Transverse colon (tissue), 4 donors: ENCODE measurements at regions not wholly inside any gene's neighbourhood (a gene's known extent, or its start where the extent isn't known, plus 50 kb on each side); places are given as distances from the start of the nearest gene placed in this dataset.

Experiments used
- DNase-seq: peaks from one replicate; pipeline ENCODE4 v3.0.0-alpha.2; 2019
- H3K27ac ChIP-seq, 4 donors: fragments of 200-600 bp; sonication (generic); 2 replicates each; pipeline ENCODE4 v1.5.1; 2016 to 2018; ENCODE audit warnings: inconsistent platforms in 4 of 4
- H3K27me3 ChIP-seq: fragments of 200-600 bp; sonication (generic); 2 replicates; pipeline ENCODE4 v1.5.1; 2017; ENCODE audit warnings: inconsistent platforms
- H3K36me3 ChIP-seq, 4 donors: fragments of 200-600 bp; sonication (generic); 2 replicates each; pipeline ENCODE4 v1.5.1; 2017 to 2019; ENCODE audit warnings: inconsistent platforms in 4 of 4
- H3K4me1 ChIP-seq, 4 donors: fragments of 200-600 bp; sonication (generic); 2 replicates each; pipeline ENCODE4 v1.5.1; 2017 to 2020; ENCODE audit warnings: inconsistent platforms in 4 of 4
- H3K4me3 ChIP-seq, 4 donors: fragments of 200-600 bp; sonication (generic); 1 replicate in 1 of 4; 2 replicates in 3 of 4; pipeline versions ENCODE4 v1.5.1 to v1.6.1; 2017 to 2019; ENCODE audit warnings: inconsistent platforms in 4 of 4
- H3K9me3 ChIP-seq, 2 donors: fragments of 200-600 bp; sonication (generic); 2 replicates each; pipeline ENCODE4 v1.5.1; 2017 to 2019; ENCODE audit warnings: inconsistent platforms in 2 of 2
- CTCF ChIP-seq, 5 experiments: fragments of 200-600 bp in 3 of 5; fragments of 450-650 bp in 2 of 5; sonication (generic) in 3 of 5; IDR thresholded peaks; 1 replicate in 2 of 5; 2 replicates in 3 of 5; pipeline ENCODE4 v1.5.1; 2016 to 2017; ENCODE audit warnings: antibody characterized with exemption in 5 of 5, inconsistent platforms in 3 of 5, mild to moderate bottlenecking in 2 of 5, moderate library complexity in 1 of 5
- EP300 ChIP-seq: sonication (generic); formaldehyde crosslinking; IDR thresholded peaks from one replicate; pipeline ENCODE4 v1.6.1; 2017; ENCODE audit warnings: antibody characterized with exemption, low read depth
- POLR2A ChIP-seq: fragments of 450-650 bp; IDR thresholded peaks from one replicate; pipeline ENCODE4 v1.6.1; 2016; ENCODE audit warnings: antibody characterized with exemption, mild to moderate bottlenecking, moderate library complexity
- POLR2AphosphoS5 ChIP-seq, 3 donors: sonication (generic); formaldehyde crosslinking; IDR thresholded peaks; one replicate each; pipeline ENCODE4 v1.6.1; 2016; ENCODE audit warnings: antibody characterized with exemption in 3 of 3
- WGBS, 2 donors: methylation state at CpG; one replicate each; pipeline ENCODE4 v1.1.5; 2018; ENCODE audit warnings: low coverage in 1 of 2; 5-methylcytosine and 5-hydroxymethylcytosine counted together
- in situ Hi-C, 4 donors: fragments of 200-750 bp; cut with MboI; loops; one replicate each; pipeline versions ENCODE4 v1.15.0 to v1.15.1; 2017; ENCODE audit warnings: low sequenced_read_pairs in 3 of 4, low pct_ligation_motif_present in 1 of 4, low pct_unique_long_range_greater_than_20kb in 1 of 4
- intact Hi-C: fragments of 100-400 bp; cut with DNase I; formaldehyde crosslinking; loops from one replicate; pipeline ENCODE4 v1.15.1; 2023; ENCODE audit warnings: low total_unique reads

- intact Hi-C loops (no loop called here), in situ Hi-C loops (no loop called here)
- H3K4me1 ChIP-seq, result no peaks in the 10 kb centered on the region
- no peak for TF ChIP-seq EP300
- no peak for TF ChIP-seq POLR2AphosphoS5 (IDR thresholded peaks at IDR 0.05)
- TF ChIP-seq CTCF (IDR thresholded peaks at IDR 0.05), result no peak
- 56% methylated on average over 7 of the region's 7 CpGs; no CpG with 5 or more reads in 1 of the 2 donors for WGBS, 2 donors
- no peak overlapping the region for H3K27ac ChIP-seq
- H3K9me3 ChIP-seq, result no peaks in the 10 kb centered on the region
- H3K4me3 ChIP-seq, result no peak overlapping the region
- no peaks in the 10 kb centered on the region for H3K27me3 ChIP-seq
- H3K36me3 ChIP-seq, result no peaks in the 10 kb centered on the region
- no peak for DNase-seq
These were observed 646.4 kb upstream of the MGMT start for GRCh38 chr10:128820663-128821062.

GRCh38 chr10:128823201-128823600 lies 643.8 kb upstream of the MGMT start:
- no peaks in the 10 kb centered on the region for H3K36me3 ChIP-seq
- DNase-seq, result no peak
- no peak overlapping the region for H3K27ac ChIP-seq
- TF ChIP-seq EP300 (no peak), POLR2A (no peak), POLR2AphosphoS5 (IDR thresholded peaks at IDR 0.05) (no peak), CTCF (IDR thresholded peaks at IDR 0.05) (no peak)
- no peak overlapping the region for H3K4me3 ChIP-seq
- in situ Hi-C loops, result no loop called here
- 90 to 93% methylated on average over 3 to 16 of the region's 16 CpGs for WGBS, 2 donors
- no peaks in the 10 kb centered on the region for H3K4me1 ChIP-seq
- intact Hi-C loops, result no loop called here
- no peaks in the 10 kb centered on the region for H3K27me3 ChIP-seq
- H3K9me3 ChIP-seq, result no peaks in the 10 kb centered on the region

GRCh38 chr10:128825626-128826025 lies 641.4 kb upstream of the MGMT start:
- no peak for TF ChIP-seq CTCF (IDR thresholded peaks at IDR 0.05)
- TF ChIP-seq POLR2A, result no peak
- TF ChIP-seq POLR2AphosphoS5 (IDR thresholded peaks at IDR 0.05), result no peak
- no peak for TF ChIP-seq EP300
- H3K4me1 ChIP-seq, result no peaks in the 10 kb centered on the region
- in situ Hi-C loops, result no loop called here
- WGBS, 2 donors, result 70 to 82% methylated on average over 5 to 6 of the region's 6 CpGs
- intact Hi-C loops, result no loop called here
- H3K27ac ChIP-seq, result no peak overlapping the region
- no peaks in the 10 kb centered on the region for H3K36me3 ChIP-seq
- no peaks in the 10 kb centered on the region for H3K9me3 ChIP-seq
- DNase-seq, result no peak
- no peak overlapping the region for H3K4me3 ChIP-seq
- H3K27me3 ChIP-seq, result no peaks in the 10 kb centered on the region

- in situ Hi-C loops (no loop called here), intact Hi-C loops (no loop called here)
- WGBS, 2 donors, result 82 to 86% methylated on average over 3 to 5 of the region's 5 CpGs
- no peak for DNase-seq
- no peaks in the 10 kb centered on the region for H3K9me3 ChIP-seq
- H3K4me1 ChIP-seq, result no peaks in the 10 kb centered on the region
- H3K4me3 ChIP-seq, result no peak overlapping the region
- H3K27me3 ChIP-seq, result no peaks in the 10 kb centered on the region
- TF ChIP-seq POLR2AphosphoS5 (IDR thresholded peaks at IDR 0.05) (no peak), CTCF (IDR thresholded peaks at IDR 0.05) (no peak), EP300 (no peak), POLR2A (no peak)
- no peak overlapping the region for H3K27ac ChIP-seq
- no peaks in the 10 kb centered on the region for H3K36me3 ChIP-seq
These were observed 633.4 kb upstream of the MGMT start for GRCh38 chr10:128833671-128834070.
